ENCODE measurements at regions not wholly inside any gene's neighbourhood (a gene's known extent, or its start where the extent isn't known, plus 50 kb on each side); places are given as distances from the start of the nearest gene placed in this dataset.

DNA sequence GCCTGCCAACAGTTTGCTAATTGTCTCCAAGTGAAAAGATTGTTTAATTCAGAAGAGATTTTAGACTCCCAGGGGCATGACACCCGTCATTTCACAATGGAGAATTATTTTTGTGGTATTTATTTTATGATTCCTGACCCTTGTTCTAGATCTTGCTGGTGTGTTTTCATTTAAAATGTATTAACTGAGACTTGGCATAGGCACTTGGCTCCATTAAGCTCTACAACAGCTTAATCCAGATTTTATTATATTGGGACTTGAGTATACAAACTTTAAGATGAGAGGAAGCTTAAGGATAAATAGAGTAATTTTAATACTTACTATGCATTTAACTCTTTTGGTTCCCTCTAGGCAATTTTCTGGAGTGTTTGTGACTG is 101.3 kb upstream of the KCNE2 start:
- no peaks in the 10 kb centered on the region for H3K36me3 ChIP-seq
- intact Hi-C loops (cut with DNase I; ENCODE audit: low total_unique reads): no loop called here
- H3K9me3 ChIP-seq: no peaks in the 10 kb centered on the region
- TF ChIP-seq POLR2A (IDR thresholded peaks at IDR 0.05) (no peak), POLR2AphosphoS5 (IDR thresholded peaks at IDR 0.05) (no peak)
- TF ChIP-seq, protein P1, sequence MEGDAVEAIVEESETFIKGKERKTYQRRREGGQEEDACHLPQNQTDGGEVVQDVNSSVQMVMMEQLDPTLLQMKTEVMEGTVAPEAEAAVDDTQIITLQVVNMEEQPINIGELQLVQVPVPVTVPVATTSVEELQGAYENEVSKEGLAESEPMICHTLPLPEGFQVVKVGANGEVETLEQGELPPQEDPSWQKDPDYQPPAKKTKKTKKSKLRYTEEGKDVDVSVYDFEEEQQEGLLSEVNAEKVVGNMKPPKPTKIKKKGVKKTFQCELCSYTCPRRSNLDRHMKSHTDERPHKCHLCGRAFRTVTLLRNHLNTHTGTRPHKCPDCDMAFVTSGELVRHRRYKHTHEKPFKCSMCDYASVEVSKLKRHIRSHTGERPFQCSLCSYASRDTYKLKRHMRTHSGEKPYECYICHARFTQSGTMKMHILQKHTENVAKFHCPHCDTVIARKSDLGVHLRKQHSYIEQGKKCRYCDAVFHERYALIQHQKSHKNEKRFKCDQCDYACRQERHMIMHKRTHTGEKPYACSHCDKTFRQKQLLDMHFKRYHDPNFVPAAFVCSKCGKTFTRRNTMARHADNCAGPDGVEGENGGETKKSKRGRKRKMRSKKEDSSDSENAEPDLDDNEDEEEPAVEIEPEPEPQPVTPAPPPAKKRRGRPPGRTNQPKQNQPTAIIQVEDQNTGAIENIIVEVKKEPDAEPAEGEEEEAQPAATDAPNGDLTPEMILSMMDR (IDR thresholded peaks at IDR 0.05): no peak
- H3K27me3 ChIP-seq: no peaks in the 10 kb centered on the region
- no peak overlapping the region for H3K4me3 ChIP-seq
- peak overlapping the region; percentile 66 to 67 for H3K27ac ChIP-seq
- DNase-seq (ENCODE audit: low spot score in 2 of 2): no peak
- peaks cover 0 to 19% of the 10 kb centered on the region in 2 donors for H3K4me1 ChIP-seq

DNA sequence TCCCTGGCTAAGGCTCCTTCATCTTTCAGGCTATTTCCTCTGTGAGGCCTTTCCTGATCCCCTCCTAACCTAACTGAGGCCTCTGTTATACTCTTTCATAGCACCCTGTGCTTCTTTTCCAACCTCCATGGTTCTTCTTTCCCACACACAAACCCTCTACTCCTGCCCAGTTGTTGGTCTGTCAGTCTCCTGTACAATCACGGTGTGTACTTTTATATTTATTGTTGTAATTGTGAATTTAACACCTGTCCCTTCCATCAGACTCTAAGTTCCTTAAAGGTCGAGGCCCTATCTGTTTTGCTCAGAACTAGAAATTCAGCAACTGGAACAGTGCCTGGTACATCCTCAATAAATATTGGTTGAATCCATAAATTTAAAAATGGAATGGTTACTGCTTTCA is 100.2 kb upstream of the KCNE2 start:
- TF ChIP-seq POLR2AphosphoS5 (IDR thresholded peaks at IDR 0.05) (no peak), POLR2A (IDR thresholded peaks at IDR 0.05) (no peak)
- TF ChIP-seq, protein P1 (IDR thresholded peaks at IDR 0.05): no peak
- intact Hi-C loops (cut with DNase I; ENCODE audit: low total_unique reads): no loop called here
- Histone ChIP-seq H3K36me3 (no peaks in the 10 kb centered on the region), H3K27ac (no peak overlapping the region), H3K9me3 (no peaks in the 10 kb centered on the region), H3K4me1 (peaks cover 0 to 19% of the 10 kb centered on the region in 2 donors), H3K27me3 (no peaks in the 10 kb centered on the region), H3K4me3 (no peak overlapping the region)
- DNase-seq (ENCODE audit: low spot score in 2 of 2): no peak

DNA sequence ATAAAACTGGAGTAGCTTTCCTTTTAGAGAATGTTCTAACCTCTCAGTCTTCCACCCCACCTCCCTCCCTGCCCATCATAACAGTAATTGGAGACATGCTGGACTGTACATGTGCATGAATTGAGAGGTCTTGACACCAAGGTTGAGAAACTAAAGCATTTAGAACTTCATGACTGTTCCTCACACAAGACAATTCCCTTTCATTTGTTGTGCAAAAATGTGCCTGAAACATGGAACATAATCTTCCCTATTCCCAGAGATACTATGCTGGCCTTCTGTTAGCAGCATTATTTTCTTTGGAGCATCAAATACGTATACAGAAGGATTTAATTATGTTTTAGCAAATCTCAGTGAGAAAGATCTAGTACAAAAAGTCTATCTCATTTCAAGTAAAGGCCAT is 97.5 kb upstream of the KCNE2 start:
- DNase-seq (ENCODE audit: low spot score in 2 of 2): no peak
- Histone ChIP-seq H3K27ac (no peak overlapping the region), H3K4me3 (no peak overlapping the region), H3K9me3 (no peaks in the 10 kb centered on the region), H3K27me3 (no peaks in the 10 kb centered on the region), H3K36me3 (no peaks in the 10 kb centered on the region), H3K4me1 (peaks cover 0 to 17% of the 10 kb centered on the region in 2 donors)
- TF ChIP-seq POLR2AphosphoS5 (IDR thresholded peaks at IDR 0.05): no peak
- TF ChIP-seq, protein P1 (IDR thresholded peaks at IDR 0.05): no peak
- TF ChIP-seq POLR2A (IDR thresholded peaks at IDR 0.05): no peak
- intact Hi-C loops (cut with DNase I; ENCODE audit: low total_unique reads): no loop called here

DNA sequence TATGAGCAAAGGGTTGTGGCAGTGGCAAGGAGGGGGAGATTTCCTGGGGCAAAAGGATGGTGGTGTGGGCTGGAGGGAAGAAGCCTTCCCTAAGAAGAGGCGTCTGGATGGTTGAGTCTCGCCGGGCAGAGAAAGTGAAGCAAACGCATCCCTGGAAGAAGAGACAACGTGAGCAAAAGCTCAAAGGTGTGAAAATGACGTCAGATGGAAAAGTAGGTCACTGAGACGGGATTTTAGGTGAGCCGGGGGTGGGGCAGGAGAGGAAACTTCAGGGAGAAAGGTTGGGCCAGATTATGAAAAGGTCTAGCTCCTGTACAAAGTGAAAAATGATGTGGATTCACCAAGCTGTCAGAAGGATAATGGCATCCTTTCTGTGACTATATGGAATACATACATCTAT is 95.3 kb upstream of the KCNE2 start:
- DNase-seq (ENCODE audit: low spot score in 2 of 2): no peak
- H3K27me3 ChIP-seq: no peaks in the 10 kb centered on the region
- H3K4me3 ChIP-seq: no peak overlapping the region
- H3K4me1 ChIP-seq: no peaks in the 10 kb centered on the region
- intact Hi-C loops (cut with DNase I; ENCODE audit: low total_unique reads): no loop called here
- no peak for TF ChIP-seq POLR2AphosphoS5 (IDR thresholded peaks at IDR 0.05)
- no peak overlapping the region for H3K27ac ChIP-seq
- H3K9me3 ChIP-seq: no peaks in the 10 kb centered on the region
- H3K36me3 ChIP-seq: no peaks in the 10 kb centered on the region

DNA sequence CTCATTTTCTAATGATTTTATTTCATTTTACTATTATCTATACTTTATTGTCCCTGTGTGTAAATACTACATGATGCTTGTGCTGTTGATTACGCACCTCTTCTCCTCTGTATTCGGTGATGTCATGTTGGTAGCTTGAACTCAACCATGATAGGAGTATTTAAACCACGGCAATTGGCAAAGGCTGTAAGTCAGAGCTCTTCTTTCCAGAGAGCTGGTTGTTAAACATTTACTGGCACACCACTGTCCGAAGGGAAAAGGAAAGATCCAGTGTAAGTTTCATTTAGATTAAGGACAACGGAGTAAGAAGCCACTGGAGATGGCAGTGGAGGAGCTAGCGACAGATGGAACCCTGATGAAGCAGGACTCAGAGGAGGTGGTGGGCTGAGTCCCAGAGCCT is 93.4 kb upstream of the KCNE2 start:
- Histone ChIP-seq H3K4me3 (no peak overlapping the region), H3K36me3 (no peaks in the 10 kb centered on the region), H3K9me3 (no peaks in the 10 kb centered on the region), H3K27me3 (no peaks in the 10 kb centered on the region), H3K27ac (no peak overlapping the region), H3K4me1 (no peaks in the 10 kb centered on the region)
- intact Hi-C loops (cut with DNase I; ENCODE audit: low total_unique reads): no loop called here
- TF ChIP-seq POLR2A (IDR thresholded peaks at IDR 0.05) (no peak), POLR2AphosphoS5 (IDR thresholded peaks at IDR 0.05) (no peak)
- TF ChIP-seq, protein P1 (IDR thresholded peaks at IDR 0.05): no peak
- DNase-seq (ENCODE audit: low spot score in 2 of 2): no peak

DNA sequence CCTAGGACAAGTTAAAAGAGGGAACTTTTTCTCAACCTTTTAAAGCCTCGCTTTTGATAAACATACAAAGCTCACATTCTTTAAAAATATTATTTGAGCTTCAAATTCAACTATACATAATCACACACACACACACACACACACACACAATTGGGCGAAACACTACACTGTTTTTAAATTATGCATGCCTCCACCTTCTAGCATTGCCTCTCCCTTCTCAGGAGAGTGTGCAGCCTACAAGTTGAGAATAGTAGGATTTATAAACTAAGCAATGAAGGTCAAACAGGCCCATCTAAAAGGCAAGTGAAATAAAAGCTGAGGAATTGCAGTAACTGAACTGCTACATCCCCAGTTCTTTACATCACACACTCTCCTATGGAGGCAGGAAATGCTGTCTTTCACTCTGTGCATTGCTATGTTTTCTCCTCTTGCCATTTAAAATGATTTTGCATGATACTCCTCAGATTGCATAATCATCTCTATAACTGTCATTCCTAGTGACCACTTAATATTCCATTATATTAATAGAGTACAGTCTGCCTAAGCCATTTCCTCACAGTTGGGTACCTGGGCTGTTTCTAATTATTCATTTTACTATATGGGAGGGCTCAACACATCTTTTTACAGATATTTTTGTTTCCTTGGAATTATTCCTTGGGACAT is 92.5 kb upstream of the KCNE2 start:
- Histone ChIP-seq H3K27me3 (no peaks in the 10 kb centered on the region), H3K4me1 (no peaks in the 10 kb centered on the region), H3K4me3 (no peak overlapping the region), H3K27ac (no peak overlapping the region), H3K36me3 (no peaks in the 10 kb centered on the region), H3K9me3 (no peaks in the 10 kb centered on the region)
- TF ChIP-seq, protein P1 (IDR thresholded peaks at IDR 0.05): no peak
- TF ChIP-seq POLR2AphosphoS5 (IDR thresholded peaks at IDR 0.05) (no peak), POLR2A (IDR thresholded peaks at IDR 0.05) (no peak)
- intact Hi-C loops (cut with DNase I; ENCODE audit: low total_unique reads): no loop called here
- DNase-seq (ENCODE audit: low spot score in 2 of 2): no peak

All from breast epithelium (tissue), 4 donors.